Loucy (cell line): ENCODE measurements at regions not wholly inside any gene's neighbourhood (a gene's known extent, or its start where the extent isn't known, plus 50 kb on each side); places are given as distances from the start of the nearest gene placed in this dataset.

ENCODE experiments used
- H2AFZ ChIP-seq: fragments of 200-600 bp; sonication (generic); 2 replicates; pipeline ENCODE4 v1.6.0; 2016; ENCODE audit warnings: antibody characterized with exemption, mild to moderate bottlenecking, low read length, moderate library complexity
- H3F3A ChIP-seq: fragments of 200-600 bp; 2 replicates; pipeline ENCODE4 v1.6.0; 2016; ENCODE audit warnings: antibody characterized with exemption, low read depth, mild to moderate bottlenecking
- H3K27me3 ChIP-seq: fragments of 200-600 bp; sonication (generic); 2 replicates; pipeline ENCODE4 v1.6.1; 2014; ENCODE audit warnings: low read length, mild to moderate bottlenecking; ENCODE audit not compliant: insufficient read depth, poor library complexity, severe bottlenecking
- H3K36me3 ChIP-seq: fragments of 200-600 bp; sonication (generic); 2 replicates; pipeline ENCODE4 v1.6.1; 2016; ENCODE audit warnings: low read length; ENCODE audit not compliant: insufficient read depth
- H3K4me1 ChIP-seq: fragments of 200-600 bp; sonication (generic); 2 replicates; pipeline ENCODE4 v1.5.1; 2014; ENCODE audit warnings: low read length, mild to moderate bottlenecking; ENCODE audit not compliant: insufficient read depth, poor library complexity, severe bottlenecking
- H3K4me2 ChIP-seq: fragments of 200-600 bp; sonication (generic); 2 replicates; pipeline ENCODE4 v1.6.0; 2014; ENCODE audit warnings: antibody characterized with exemption, low read length, low read depth, mild to moderate bottlenecking; ENCODE audit not compliant: poor library complexity, severe bottlenecking
- H3K4me3 ChIP-seq: fragments of 200-600 bp; sonication (generic); 2 replicates; pipeline ENCODE4 v1.5.1; 2014; ENCODE audit warnings: low read length, mild to moderate bottlenecking, mixed read lengths; ENCODE audit not compliant: poor library complexity, severe bottlenecking
- H3K79me2 ChIP-seq: fragments of 200-600 bp; sonication (generic); 2 replicates; pipeline ENCODE4 v1.6.1; 2014; ENCODE audit warnings: low read length; ENCODE audit not compliant: insufficient read depth
- H3K9ac ChIP-seq: fragments of 200-600 bp; sonication (generic); 2 replicates; pipeline ENCODE4 v1.6.0; 2014; ENCODE audit warnings: mild to moderate bottlenecking, low read depth, low read length, moderate library complexity; ENCODE audit not compliant: poor library complexity, severe bottlenecking
- H3K9me2 ChIP-seq: fragments of 200-600 bp; sonication (generic); replicated peaks from 2 replicates; pipeline ENCODE4 v1.6.1; 2016; ENCODE audit warnings: low read depth, low read length, mixed read lengths
- H3K9me3 ChIP-seq: fragments of 200-600 bp; sonication (generic); 2 replicates; pipeline ENCODE4 v1.6.1; 2014; ENCODE audit warnings: mild to moderate bottlenecking, antibody characterized with exemption, low read length, low read depth; ENCODE audit not compliant: insufficient read depth
- H4K20me1 ChIP-seq: fragments of 200-600 bp; sonication (generic); 2 replicates; pipeline ENCODE4 v1.6.0; 2014; ENCODE audit warnings: antibody characterized with exemption, low read length, mild to moderate bottlenecking; ENCODE audit not compliant: insufficient read depth, poor library complexity, severe bottlenecking
- CTCF ChIP-seq: fragments of 200-600 bp; sonication (generic); conservative IDR thresholded peaks from 2 replicates; pipeline ENCODE4 v1.5.1; 2014; ENCODE audit warnings: mild to moderate bottlenecking, antibody characterized with exemption, low read length
- EZH2phosphoT487 ChIP-seq: fragments of 200-600 bp; IDR thresholded peaks from 2 replicates; pipeline ENCODE4 v1.6.1; 2018; ENCODE audit warnings: antibody characterized with exemption, mild to moderate bottlenecking, moderate library complexity, borderline replicate concordance

- TF ChIP-seq CTCF, result no peak
- no peak for TF ChIP-seq EZH2phosphoT487
- Histone ChIP-seq H3K9me3 (no peaks in the 10 kb centered on the region), H3K4me1 (no peaks in the 10 kb centered on the region), H3F3A (no peaks in the 10 kb centered on the region), H3K36me3 (no peaks in the 10 kb centered on the region), H3K4me2 (no peak overlapping the region), H3K9me2 (0 out of 2 replicates have a peak, but pooled peaks cover 4% of the 10 kb centered on the region), H3K4me3 (no peak overlapping the region), H3K9ac (no peak overlapping the region), H3K27me3 (no peaks in the 10 kb centered on the region), H4K20me1 (no peaks in the 10 kb centered on the region), H2AFZ (no peak overlapping the region), H3K79me2 (no peaks in the 10 kb centered on the region)
Measured at GRCh38 chr20:20933142-20933958, 172.8 kb downstream of the LINC00237 start.

- H3K79me2 ChIP-seq, result no peaks in the 10 kb centered on the region
- H3K4me3 ChIP-seq, result no peak overlapping the region
- H4K20me1 ChIP-seq, result no peaks in the 10 kb centered on the region
- TF ChIP-seq CTCF (no peak), EZH2phosphoT487 (no peak)
- H2AFZ ChIP-seq, result no peak overlapping the region
- no peaks in the 10 kb centered on the region for H3K27me3 ChIP-seq
- no peaks in the 10 kb centered on the region for H3K9me3 ChIP-seq
- no peaks in the 10 kb centered on the region for H3F3A ChIP-seq
- H3K9ac ChIP-seq, result no peak overlapping the region
- no peak overlapping the region for H3K4me2 ChIP-seq
- H3K4me1 ChIP-seq, result no peaks in the 10 kb centered on the region
- 0 out of 2 replicates have a peak, but pooled peaks cover 4% of the 10 kb centered on the region for H3K9me2 ChIP-seq
- H3K36me3 ChIP-seq, result no peaks in the 10 kb centered on the region
Measured at GRCh38 chr20:20932156-20932555, 174.0 kb downstream of the LINC00237 start.

GRCh38 chr20:20931632-20932031 lies 174.5 kb downstream of the LINC00237 start:
- no peak overlapping the region for H3K9ac ChIP-seq
- no peaks in the 10 kb centered on the region for H3F3A ChIP-seq
- no peak overlapping the region for H2AFZ ChIP-seq
- H3K9me3 ChIP-seq, result no peaks in the 10 kb centered on the region
- H3K4me2 ChIP-seq, result no peak overlapping the region
- H3K36me3 ChIP-seq, result no peaks in the 10 kb centered on the region
- H4K20me1 ChIP-seq, result no peaks in the 10 kb centered on the region
- H3K27me3 ChIP-seq, result no peaks in the 10 kb centered on the region
- H3K9me2 ChIP-seq, result 0 out of 2 replicates have a peak, but pooled peaks cover 4% of the 10 kb centered on the region
- H3K4me3 ChIP-seq, result no peak overlapping the region
- H3K4me1 ChIP-seq, result no peaks in the 10 kb centered on the region
- TF ChIP-seq EZH2phosphoT487 (no peak), CTCF (no peak)
- H3K79me2 ChIP-seq, result no peaks in the 10 kb centered on the region
